Ishikawa (cell line): ENCODE measurements at regions not wholly inside any gene's neighbourhood (a gene's known extent, or its start where the extent isn't known, plus 50 kb on each side); places are given as distances from the start of the nearest gene placed in this dataset.

Source experiments
- CEBPB ChIP-seq: IDR thresholded peaks from 2 replicates; pipeline ENCODE4 v1.6.1; 2012
- CREB1 ChIP-seq: IDR thresholded peaks from 2 replicates; pipeline ENCODE4 v1.6.1; 2012; ENCODE audit warnings: low read depth
- EGR1 ChIP-seq: IDR thresholded peaks from 2 replicates; pipeline ENCODE4 v1.6.1; 2012
- EP300 ChIP-seq: IDR thresholded peaks from 2 replicates; pipeline ENCODE4 v1.6.1; 2012; ENCODE audit warnings: borderline replicate concordance
- FOXM1 ChIP-seq: IDR thresholded peaks from 2 replicates; pipeline ENCODE4 v1.6.1; 2012; ENCODE audit warnings: low read depth, borderline replicate concordance
- NFIC ChIP-seq: IDR thresholded peaks from 2 replicates; pipeline ENCODE4 v1.6.1; 2012
- RAD21 ChIP-seq: IDR thresholded peaks from 2 replicates; pipeline ENCODE4 v1.6.1; 2012; ENCODE audit warnings: low read depth
- TAF1 ChIP-seq: IDR thresholded peaks from 2 replicates; pipeline ENCODE4 v1.6.1; 2012; ENCODE audit warnings: low read depth, mild to moderate bottlenecking
- TCF12 ChIP-seq: IDR thresholded peaks from 2 replicates; pipeline ENCODE4 v1.6.1; 2012; ENCODE audit warnings: low read depth
- TEAD4 ChIP-seq: IDR thresholded peaks from 2 replicates; pipeline ENCODE4 v1.6.1; 2012
- YY1 ChIP-seq: IDR thresholded peaks from 2 replicates; pipeline ENCODE4 v1.6.1; 2012; ENCODE audit warnings: low read depth
- ZBTB7A ChIP-seq: IDR thresholded peaks from 2 replicates; pipeline ENCODE4 v1.6.1; 2012; ENCODE audit warnings: low read depth
- TF ChIP-seq, protein P1 (sequence below): IDR thresholded peaks from 2 replicates; pipeline ENCODE4 v1.6.1; 2012
- TF ChIP-seq, protein P2 (sequence below): IDR thresholded peaks from 2 replicates; pipeline ENCODE4 v1.6.1; 2012
- TF ChIP-seq, protein P3 (sequence below): IDR thresholded peaks from 2 replicates; pipeline ENCODE4 v1.6.1; 2012; ENCODE audit warnings: low read depth, mild to moderate bottlenecking

DNA sequence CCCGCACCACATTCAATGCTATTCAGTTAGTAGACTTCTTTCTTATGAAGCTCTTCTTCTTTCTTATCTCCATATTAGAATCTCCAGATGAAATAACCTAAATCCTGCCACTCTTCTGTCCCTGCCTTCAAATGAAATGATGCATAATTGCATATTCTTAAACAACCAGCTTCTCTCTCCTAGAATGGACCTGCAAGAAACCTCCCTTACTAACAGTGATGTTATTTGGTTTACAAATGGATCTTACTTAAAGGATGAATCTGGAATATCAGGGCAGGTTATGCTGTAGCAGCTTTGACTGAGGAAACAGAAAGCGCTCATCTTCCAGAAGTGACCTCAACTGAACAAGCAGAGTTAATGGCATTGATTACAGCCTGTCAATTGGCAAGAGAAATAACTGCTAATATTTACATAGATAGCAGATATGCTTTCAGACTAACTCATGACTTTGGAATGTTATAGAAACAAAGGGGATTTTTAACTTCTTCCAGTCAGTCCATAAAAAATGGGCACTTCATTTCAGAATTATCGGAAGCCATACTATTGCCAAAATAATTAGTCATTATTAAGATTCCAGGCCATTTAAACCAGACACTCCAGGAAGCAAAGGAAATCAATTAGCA lies 755.7 kb upstream of the HS6ST1 start:
- TF ChIP-seq, protein P1, sequence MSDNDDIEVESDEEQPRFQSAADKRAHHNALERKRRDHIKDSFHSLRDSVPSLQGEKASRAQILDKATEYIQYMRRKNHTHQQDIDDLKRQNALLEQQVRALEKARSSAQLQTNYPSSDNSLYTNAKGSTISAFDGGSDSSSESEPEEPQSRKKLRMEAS: no peak
- TF ChIP-seq, protein P2, sequence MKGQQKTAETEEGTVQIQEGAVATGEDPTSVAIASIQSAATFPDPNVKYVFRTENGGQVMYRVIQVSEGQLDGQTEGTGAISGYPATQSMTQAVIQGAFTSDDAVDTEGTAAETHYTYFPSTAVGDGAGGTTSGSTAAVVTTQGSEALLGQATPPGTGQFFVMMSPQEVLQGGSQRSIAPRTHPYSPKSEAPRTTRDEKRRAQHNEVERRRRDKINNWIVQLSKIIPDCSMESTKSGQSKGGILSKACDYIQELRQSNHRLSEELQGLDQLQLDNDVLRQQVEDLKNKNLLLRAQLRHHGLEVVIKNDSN: no peak
- TF ChIP-seq EGR1: no peak
- no peak for TF ChIP-seq TAF1
- TF ChIP-seq CREB1: no peak
- no peak for TF ChIP-seq NFIC
- TF ChIP-seq CEBPB: no peak
- no peak for TF ChIP-seq YY1

DNA sequence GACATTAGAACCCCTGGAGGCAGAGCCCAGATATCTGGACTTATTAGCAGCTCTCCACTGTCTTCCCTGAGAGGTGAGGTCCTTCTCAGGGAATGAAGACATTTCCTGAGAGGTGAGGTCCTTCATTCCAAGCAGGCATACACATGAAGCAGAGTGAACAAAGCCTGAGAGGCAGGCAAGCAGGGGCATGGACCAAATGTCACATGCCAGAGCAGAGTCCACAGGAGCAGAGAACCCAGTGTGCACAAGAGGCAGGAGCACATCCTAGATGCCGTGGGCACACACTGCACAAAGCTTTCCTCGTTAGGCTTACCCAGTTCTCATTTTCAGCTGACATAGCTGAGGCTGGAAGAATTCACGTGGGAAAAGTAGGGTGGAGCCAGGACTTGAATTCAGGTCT lies 759.9 kb upstream of the HS6ST1 start:
- TF ChIP-seq TAF1: no peak
- no peak for TF ChIP-seq NFIC
- no peak for TF ChIP-seq FOXM1
- TF ChIP-seq TEAD4: no peak
- no peak for TF ChIP-seq RAD21
- TF ChIP-seq, protein P1: no peak
- no peak for TF ChIP-seq CEBPB
- TF ChIP-seq TCF12: no peak
- TF ChIP-seq, protein P2: no peak
- TF ChIP-seq YY1: no peak
- no peak for TF ChIP-seq EP300
- TF ChIP-seq, protein P3, sequence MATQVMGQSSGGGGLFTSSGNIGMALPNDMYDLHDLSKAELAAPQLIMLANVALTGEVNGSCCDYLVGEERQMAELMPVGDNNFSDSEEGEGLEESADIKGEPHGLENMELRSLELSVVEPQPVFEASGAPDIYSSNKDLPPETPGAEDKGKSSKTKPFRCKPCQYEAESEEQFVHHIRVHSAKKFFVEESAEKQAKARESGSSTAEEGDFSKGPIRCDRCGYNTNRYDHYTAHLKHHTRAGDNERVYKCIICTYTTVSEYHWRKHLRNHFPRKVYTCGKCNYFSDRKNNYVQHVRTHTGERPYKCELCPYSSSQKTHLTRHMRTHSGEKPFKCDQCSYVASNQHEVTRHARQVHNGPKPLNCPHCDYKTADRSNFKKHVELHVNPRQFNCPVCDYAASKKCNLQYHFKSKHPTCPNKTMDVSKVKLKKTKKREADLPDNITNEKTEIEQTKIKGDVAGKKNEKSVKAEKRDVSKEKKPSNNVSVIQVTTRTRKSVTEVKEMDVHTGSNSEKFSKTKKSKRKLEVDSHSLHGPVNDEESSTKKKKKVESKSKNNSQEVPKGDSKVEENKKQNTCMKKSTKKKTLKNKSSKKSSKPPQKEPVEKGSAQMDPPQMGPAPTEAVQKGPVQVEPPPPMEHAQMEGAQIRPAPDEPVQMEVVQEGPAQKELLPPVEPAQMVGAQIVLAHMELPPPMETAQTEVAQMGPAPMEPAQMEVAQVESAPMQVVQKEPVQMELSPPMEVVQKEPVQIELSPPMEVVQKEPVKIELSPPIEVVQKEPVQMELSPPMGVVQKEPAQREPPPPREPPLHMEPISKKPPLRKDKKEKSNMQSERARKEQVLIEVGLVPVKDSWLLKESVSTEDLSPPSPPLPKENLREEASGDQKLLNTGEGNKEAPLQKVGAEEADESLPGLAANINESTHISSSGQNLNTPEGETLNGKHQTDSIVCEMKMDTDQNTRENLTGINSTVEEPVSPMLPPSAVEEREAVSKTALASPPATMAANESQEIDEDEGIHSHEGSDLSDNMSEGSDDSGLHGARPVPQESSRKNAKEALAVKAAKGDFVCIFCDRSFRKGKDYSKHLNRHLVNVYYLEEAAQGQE: no peak
- no peak for TF ChIP-seq EGR1

DNA sequence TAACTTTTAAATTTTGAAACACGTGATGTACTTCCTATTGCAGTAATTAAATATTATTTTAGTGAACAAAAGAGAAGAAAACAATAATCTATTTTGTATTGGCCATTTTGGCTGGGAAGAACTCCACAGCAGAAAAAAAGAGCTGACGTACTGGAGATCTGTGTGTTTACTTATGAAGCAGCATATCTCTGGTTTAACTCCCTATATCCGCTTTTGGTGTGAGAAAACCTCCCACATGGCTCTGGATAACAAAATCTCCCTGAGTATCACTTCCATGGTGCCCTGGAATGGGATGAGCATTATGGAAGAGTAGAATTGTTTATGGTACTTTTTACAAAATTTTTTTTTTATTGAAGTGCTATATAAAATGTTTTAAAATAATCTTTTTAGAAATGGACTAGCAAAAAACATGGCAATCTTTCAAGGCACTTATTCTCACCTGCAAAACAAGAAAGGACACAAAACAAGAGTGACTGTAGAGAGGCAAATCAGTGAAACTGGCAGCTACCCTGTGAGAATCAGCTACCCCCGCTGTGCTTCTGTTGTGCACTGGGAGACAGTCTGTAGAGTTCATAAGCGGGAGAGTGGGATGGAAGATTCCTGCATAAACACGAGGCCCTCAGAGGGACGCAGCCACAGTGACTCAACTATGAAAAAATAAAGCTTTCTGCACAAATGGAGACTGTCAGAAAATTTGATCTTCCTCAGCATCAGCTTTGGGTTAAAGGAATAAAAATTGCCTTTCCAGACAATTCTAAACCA lies 762.2 kb upstream of the HS6ST1 start:
- TF ChIP-seq FOXM1: no peak
- TF ChIP-seq EP300: no peak
- no peak for TF ChIP-seq CEBPB
- no peak for TF ChIP-seq TAF1
- no peak for TF ChIP-seq TEAD4
- TF ChIP-seq CREB1: no peak
- TF ChIP-seq YY1: no peak

DNA sequence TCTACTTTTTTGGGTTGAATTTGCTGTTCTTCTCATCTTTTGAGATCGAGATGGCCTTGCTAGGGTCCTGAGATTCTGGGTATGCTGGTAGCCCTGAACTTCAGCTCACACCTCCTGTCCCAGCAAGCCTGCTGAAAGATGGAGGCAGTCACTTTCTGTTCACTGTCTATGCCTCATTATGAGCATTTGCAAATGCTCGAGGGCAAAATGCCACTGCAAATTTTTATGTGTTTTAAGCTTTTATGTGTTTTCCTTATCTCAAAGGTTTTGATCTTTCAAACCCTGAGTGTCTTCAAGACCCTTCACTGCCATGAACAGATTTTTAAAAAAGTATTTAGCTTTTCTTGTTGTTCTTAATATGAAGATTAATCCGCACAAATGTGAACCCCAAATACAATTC lies 766.7 kb upstream of the HS6ST1 start:
- TF ChIP-seq TEAD4: no peak
- no peak for TF ChIP-seq ZBTB7A
- no peak for TF ChIP-seq EGR1
- no peak for TF ChIP-seq CREB1
- TF ChIP-seq NFIC: no peak
- no peak for TF ChIP-seq TAF1
- no peak for TF ChIP-seq CEBPB
- no peak for TF ChIP-seq RAD21
- TF ChIP-seq, protein P2: no peak
- TF ChIP-seq, protein P3: no peak
- no peak for TF ChIP-seq TCF12
- no peak for TF ChIP-seq YY1
- no peak for TF ChIP-seq EP300
- TF ChIP-seq, protein P1: no peak
- no peak for TF ChIP-seq FOXM1
